B cell (primary cell): ENCODE measurements at regions not wholly inside any gene's neighbourhood (a gene's known extent, or its start where the extent isn't known, plus 50 kb on each side); places are given as distances from the start of the nearest gene placed in this dataset.
A peak's percentile ranks its signal among the peaks of the same experiment; 100 is the strongest.

ENCODE experiments used
- ATAC-seq: fragments of 200-7000 bp; cut with Tn5 transposase; one replicate; pipeline ENCODE4 v1.10.0; 2021; ENCODE audit warnings: low read depth, mild to moderate bottlenecking, moderate number of reproducible peaks, moderate library complexity
- CTCF ChIA-PET: fragments of 350-600 bp; sonication (Branson Sonifier 250); formaldehyde crosslinking; loops from one replicate; lab custom pipeline; 2021; ENCODE audit warnings: antibody characterized with exemption, inconsistent platforms; lab: Charles Lee
- POLR2A ChIA-PET: fragments of 350-600 bp; sonication (Branson Sonifier 250); formaldehyde crosslinking; loops from one replicate; lab custom pipeline; 2021; ENCODE audit warnings: antibody characterized with exemption; lab: Charles Lee
- DNase-seq: peaks from one replicate; pipeline ENCODE4 v3.0.0; 2013
- H2AFZ ChIP-seq: 2 replicates; pipeline ENCODE4 v1.6.1; 2012; ENCODE audit warnings: mild to moderate bottlenecking, low read depth, low read length; ENCODE audit not compliant: insufficient read depth, poor library complexity, severe bottlenecking
- H3K27ac ChIP-seq, 2 donors: 1 replicate in 1 of 2; 2 replicates in 1 of 2; pipeline ENCODE4 v1.5.1; 2012 to 2013; ENCODE audit warnings: low read length in 2 of 2, mild to moderate bottlenecking in 2 of 2, moderate library complexity in 1 of 2
- H3K27me3 ChIP-seq, 4 experiments: fragments of 200-600 bp in 1 of 4; sonication (generic) in 1 of 4; replicated peaks in 1 of 4; 1 replicate in 2 of 4; 2 replicates in 2 of 4; pipeline versions ENCODE4 v1.6.1 to v1.7.0; 2013 to 2016; ENCODE audit warnings: low read length in 3 of 4, mild to moderate bottlenecking in 2 of 4, mixed read lengths in 1 of 4, moderate library complexity in 1 of 4; ENCODE audit not compliant: insufficient read depth in 4 of 4, control insufficient read depth in 3 of 4; ENCODE audit errors: control extremely low read depth in 1 of 4
- H3K36me3 ChIP-seq, 2 experiments: replicated peaks in 1 of 2; 1 replicate in 1 of 2; 2 replicates in 1 of 2; pipeline versions ENCODE4 v1.6.1 to v1.7.1; 2013; ENCODE audit warnings: low read length in 1 of 2; ENCODE audit not compliant: insufficient read depth in 2 of 2, control insufficient read depth in 1 of 2; ENCODE audit errors: control extremely low read depth in 1 of 2, extremely low read depth in 1 of 2
- H3K4me1 ChIP-seq, 2 donors: fragments of 200-600 bp in 1 of 2; sonication (generic) in 1 of 2; 1 replicate in 1 of 2; 2 replicates in 1 of 2; pipeline versions ENCODE4 v1.5.1 to v1.6.1; 2013 to 2017; ENCODE audit warnings: low read length in 2 of 2; ENCODE audit not compliant: control insufficient read depth in 2 of 2, insufficient read depth in 2 of 2
- H3K4me2 ChIP-seq: replicated peaks from 2 replicates; pipeline ENCODE3; 2012; ENCODE audit warnings: mild to moderate bottlenecking, low read depth, low read length; ENCODE audit not compliant: poor library complexity, severe bottlenecking
- H3K4me3 ChIP-seq, 5 experiments: fragments of 200-600 bp in 1 of 5; sonication (generic) in 1 of 5; 1 replicate in 3 of 5; 2 replicates in 2 of 5; pipeline versions ENCODE4 v1.5.1 to v1.7.0; 2011 to 2016; ENCODE audit warnings: low read length in 4 of 5, mild to moderate bottlenecking in 4 of 5, low read depth in 2 of 5, control low read depth in 1 of 5, moderate library complexity in 1 of 5; ENCODE audit not compliant: insufficient read depth in 1 of 5; ENCODE audit errors: control extremely low read depth in 1 of 5, extremely low read depth in 1 of 5
- H3K79me2 ChIP-seq: fragments of 200-600 bp; sonication (generic); one replicate; pipeline ENCODE4 v1.6.0; 2016; ENCODE audit warnings: low read length; ENCODE audit not compliant: control insufficient read depth, insufficient read depth
- H3K9ac ChIP-seq: fragments of 200-600 bp; sonication (generic); 2 replicates; pipeline ENCODE4 v1.6.1; 2017; ENCODE audit warnings: mild to moderate bottlenecking, low read length, moderate library complexity
- H3K9me3 ChIP-seq, 3 donors: one replicate each; pipeline versions ENCODE4 v1.6.1 to v1.7.1; 2013; ENCODE audit warnings: low read length in 2 of 3; ENCODE audit not compliant: control insufficient read depth in 2 of 3, insufficient read depth in 1 of 3; ENCODE audit errors: control extremely low read depth in 1 of 3
- H4K20me1 ChIP-seq: 2 replicates; pipeline ENCODE4 v1.6.0; 2012; ENCODE audit warnings: mild to moderate bottlenecking, low read length; ENCODE audit not compliant: insufficient read depth, control insufficient read depth, poor library complexity, severe bottlenecking
- H3K27ac Mint-ChIP-seq: one replicate; pipeline ENCODE4 v1.8.0; 2021; ENCODE audit warnings: mixed read lengths
- H3K27me3 Mint-ChIP-seq: one replicate; pipeline ENCODE4 v1.8.0; 2021; ENCODE audit warnings: mixed read lengths
- H3K4me1 Mint-ChIP-seq: one replicate; pipeline ENCODE4 v1.8.0; 2021; ENCODE audit warnings: mixed read lengths
- H3K4me3 Mint-ChIP-seq: one replicate; pipeline ENCODE4 v1.8.0; 2021; ENCODE audit warnings: mixed read lengths
- H3K9me3 Mint-ChIP-seq: one replicate; pipeline ENCODE4 v1.8.0; 2022; ENCODE audit warnings: mixed read lengths; ENCODE audit not compliant: insufficient read depth
- EZH2 ChIP-seq: IDR thresholded peaks from 2 replicates; pipeline ENCODE4 v1.6.1; 2012; ENCODE audit warnings: borderline replicate concordance, low read depth, mild to moderate bottlenecking, moderate library complexity, low read length; ENCODE audit not compliant: insufficient read depth, poor library complexity, severe bottlenecking
- whole genome bisulfite sequencing: methylation state at CpG from one replicate; pipeline ENCODE4 v1.1.5; 2013; ENCODE audit warnings: missing lambda C conversion rate; ENCODE audit not compliant: insufficient coverage; 5-methylcytosine and 5-hydroxymethylcytosine counted together
- intact Hi-C: fragments of 100-400 bp; cut with micrococcal nuclease; formaldehyde crosslinking; loops from one replicate; pipeline ENCODE4 v1.10.0; 2022
- TF ChIP-seq, protein P1 (sequence below): fragments of 200-600 bp; IDR thresholded peaks from one replicate; pipeline ENCODE4 v1.8.0; 2022; ENCODE audit warnings: antibody characterized with exemption, mild to moderate bottlenecking

DNA sequence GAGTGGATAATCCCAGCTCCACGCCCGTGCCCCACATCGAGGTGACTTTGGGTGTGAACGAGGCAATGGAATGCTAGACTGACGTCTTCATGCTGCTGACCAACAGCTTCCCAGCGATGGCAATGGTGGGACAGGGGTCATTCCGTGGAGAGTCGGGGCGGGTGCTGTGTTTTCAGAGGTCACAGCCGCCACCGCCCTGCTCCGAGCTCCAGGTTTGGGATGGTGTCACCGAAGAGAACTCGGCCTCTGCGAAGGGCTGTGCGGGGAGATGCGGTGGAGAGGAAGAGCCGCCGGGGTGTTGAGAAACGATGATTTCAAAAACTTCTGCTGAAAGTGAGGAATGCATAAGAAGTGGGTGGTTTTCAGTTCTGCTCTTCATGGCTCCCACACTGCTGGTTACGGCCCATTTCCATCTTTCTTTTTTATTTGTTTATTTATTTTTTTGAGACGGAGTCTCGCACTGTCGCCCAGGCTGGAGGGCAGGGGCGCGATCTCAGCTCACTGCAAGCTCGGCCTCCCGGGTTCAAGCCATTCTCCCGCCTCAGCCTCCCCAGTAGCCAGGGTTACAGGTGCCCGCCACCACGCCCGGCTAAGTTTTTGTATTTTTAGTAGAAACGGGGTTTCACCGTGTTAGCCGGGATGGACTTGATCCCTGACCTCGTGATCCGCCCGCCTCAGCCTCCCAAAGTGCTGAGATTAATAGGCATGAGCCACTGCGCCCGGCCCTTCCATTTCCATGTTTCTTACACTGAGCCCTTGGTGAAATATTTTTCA is 142.6 kb downstream of the RTP5 start:
- no peaks in the 10 kb centered on the region for H4K20me1 ChIP-seq
- H3K4me1 ChIP-seq: peaks cover 0 to 7% of the 10 kb centered on the region in 2 donors
- peaks cover 0 to 12% (median 0%) of the 10 kb centered on the region in 3 donors for H3K9me3 ChIP-seq
- no peak overlapping the region for H3K4me2 ChIP-seq
- Mint-ChIP-seq H3K27me3 (no peaks in the 10 kb centered on the region), H3K4me1 (peaks cover 25% of the 10 kb centered on the region), H3K4me3 (no peak overlapping the region), H3K9me3 (no peaks in the 10 kb centered on the region), H3K27ac (peak overlapping the region; percentile 71)
- intact Hi-C loops: no loop called here
- no peaks in the 10 kb centered on the region for H3K36me3 ChIP-seq
- no peaks in the 10 kb centered on the region for H3K27me3 ChIP-seq
- POLR2A ChIA-PET: no interaction called here
- 91% methylated on average over 38 of the region's 40 CpGs for WGBS
- no peak overlapping the region for H3K9ac ChIP-seq
- TF ChIP-seq, protein P1, sequence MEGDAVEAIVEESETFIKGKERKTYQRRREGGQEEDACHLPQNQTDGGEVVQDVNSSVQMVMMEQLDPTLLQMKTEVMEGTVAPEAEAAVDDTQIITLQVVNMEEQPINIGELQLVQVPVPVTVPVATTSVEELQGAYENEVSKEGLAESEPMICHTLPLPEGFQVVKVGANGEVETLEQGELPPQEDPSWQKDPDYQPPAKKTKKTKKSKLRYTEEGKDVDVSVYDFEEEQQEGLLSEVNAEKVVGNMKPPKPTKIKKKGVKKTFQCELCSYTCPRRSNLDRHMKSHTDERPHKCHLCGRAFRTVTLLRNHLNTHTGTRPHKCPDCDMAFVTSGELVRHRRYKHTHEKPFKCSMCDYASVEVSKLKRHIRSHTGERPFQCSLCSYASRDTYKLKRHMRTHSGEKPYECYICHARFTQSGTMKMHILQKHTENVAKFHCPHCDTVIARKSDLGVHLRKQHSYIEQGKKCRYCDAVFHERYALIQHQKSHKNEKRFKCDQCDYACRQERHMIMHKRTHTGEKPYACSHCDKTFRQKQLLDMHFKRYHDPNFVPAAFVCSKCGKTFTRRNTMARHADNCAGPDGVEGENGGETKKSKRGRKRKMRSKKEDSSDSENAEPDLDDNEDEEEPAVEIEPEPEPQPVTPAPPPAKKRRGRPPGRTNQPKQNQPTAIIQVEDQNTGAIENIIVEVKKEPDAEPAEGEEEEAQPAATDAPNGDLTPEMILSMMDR: no peak
- TF ChIP-seq EZH2: no peak
- DNase-seq (no peak), ATAC-seq (no peak)
- H3K79me2 ChIP-seq: no peaks in the 10 kb centered on the region
- H2AFZ ChIP-seq: no peak overlapping the region
- H3K27ac ChIP-seq: no peak overlapping the region
- CTCF ChIA-PET: interaction anchor here (1.0 kb wide), 1 partner anchor 62 kb away, joined by 4 read pairs; no protein-coding TSS in a partner anchor
- H3K4me3 ChIP-seq: no peak overlapping the region

- H3K27ac Mint-ChIP-seq: no peak overlapping the region
- Histone ChIP-seq H3K4me1 (peaks cover 0 to 7% of the 10 kb centered on the region in 2 donors), H3K27ac (no peak overlapping the region), H3K9ac (no peak overlapping the region), H3K4me3 (no peak overlapping the region), H3K9me3 (peaks cover 0 to 12% (median 0%) of the 10 kb centered on the region in 3 donors), H3K27me3 (no peaks in the 10 kb centered on the region), H4K20me1 (no peaks in the 10 kb centered on the region), H3K36me3 (no peaks in the 10 kb centered on the region), H3K79me2 (no peaks in the 10 kb centered on the region), H3K4me2 (no peak overlapping the region), H2AFZ (no peak overlapping the region)
- no peak for TF ChIP-seq EZH2
- TF ChIP-seq, protein P1: no peak
- CTCF ChIA-PET: no interaction called here
- no peaks in the 10 kb centered on the region for H3K9me3 Mint-ChIP-seq
- no peaks in the 10 kb centered on the region for H3K27me3 Mint-ChIP-seq
- no peak for ATAC-seq
- peaks cover 28% of the 10 kb centered on the region for H3K4me1 Mint-ChIP-seq
- intact Hi-C loops: no loop called here
- no peak for DNase-seq
- WGBS: 91% methylated on average over 44 of the region's 44 CpGs
- POLR2A ChIA-PET: no interaction called here
- H3K4me3 Mint-ChIP-seq: no peak overlapping the region
Measured at GRCh38 chr2:242012956-242013764, 143.6 kb downstream of the RTP5 start.
